SIG-M5 (cell line): ENCODE measurements at regions not wholly inside any gene's neighbourhood (a gene's known extent, or its start where the extent isn't known, plus 50 kb on each side); places are given as distances from the start of the nearest gene placed in this dataset.

Source experiments
- DNase-seq: peaks from one replicate; lab custom pipeline; 2025; lab: John Stamatoyannopoulos, UW

GRCh38 chr20:11783102-11783850 is 134.4 kb upstream of the BTBD3 start:
- DNase-seq = no peak

- DNase-seq = no peak
Measured at GRCh38 chr20:11785885-11786507, 131.7 kb upstream of the BTBD3 start.

GRCh38 chr20:11790046-11790445 is 127.6 kb upstream of the BTBD3 start:
- no peak for DNase-seq

- DNase-seq = no peak
Measured at GRCh38 chr20:11791316-11791715, 126.4 kb upstream of the BTBD3 start.

- DNase-seq = no peak
Measured at GRCh38 chr20:11791835-11792567, 125.7 kb upstream of the BTBD3 start.

- no peak for DNase-seq
Measured at GRCh38 chr20:11792568-11792953, 125.1 kb upstream of the BTBD3 start.

GRCh38 chr20:11794525-11794924 is 123.2 kb upstream of the BTBD3 start:
- DNase-seq = no peak

- DNase-seq = no peak
Measured at GRCh38 chr20:11795071-11795615, 122.5 kb upstream of the BTBD3 start.

- no peak for DNase-seq
Measured at GRCh38 chr20:11796026-11796425, 121.7 kb upstream of the BTBD3 start.

GRCh38 chr20:11797156-11797555 is 120.5 kb upstream of the BTBD3 start:
- DNase-seq = no peak

- no peak for DNase-seq
Measured at GRCh38 chr20:11799281-11799684, 118.4 kb upstream of the BTBD3 start.

GRCh38 chr20:11807054-11808048 is 110.3 kb upstream of the BTBD3 start:
- DNase-seq = no peak

- DNase-seq = no peak
Measured at GRCh38 chr20:11808841-11809240, 108.9 kb upstream of the BTBD3 start.

GRCh38 chr20:11810311-11811083 is 107.2 kb upstream of the BTBD3 start:
- DNase-seq = no peak

- DNase-seq = no peak
Measured at GRCh38 chr20:11813106-11813890, 104.4 kb upstream of the BTBD3 start.

GRCh38 chr20:11814267-11814666 is 103.4 kb upstream of the BTBD3 start:
- no peak for DNase-seq

GRCh38 chr20:11820838-11821237 is 96.9 kb upstream of the BTBD3 start:
- DNase-seq = no peak

- no peak for DNase-seq
Measured at GRCh38 chr20:11822540-11822794, 95.2 kb upstream of the BTBD3 start.

GRCh38 chr20:11826334-11826733 is 91.4 kb upstream of the BTBD3 start:
- DNase-seq = no peak

- no peak for DNase-seq
Measured at GRCh38 chr20:11832397-11832796, 85.3 kb upstream of the BTBD3 start.
